Naive thymus-derived CD4-positive, alpha-beta T cell (primary cell): ENCODE measurements at regions not wholly inside any gene's neighbourhood (a gene's known extent, or its start where the extent isn't known, plus 50 kb on each side); places are given as distances from the start of the nearest gene placed in this dataset.
"Not testable (repeated sequence)": the region's sequence is repeated elsewhere in the genome, so short reads cannot be mapped to it uniquely, and the experiment has no call there.

Experiments used
- ATAC-seq: fragments of 150-1000 bp; cut with Tn5 transposase; 2 replicates; pipeline ENCODE4 v1.10.0; 2021; ENCODE audit warnings: mild to moderate bottlenecking, moderate library complexity
- CTCF ChIA-PET: fragments of 350-600 bp; sonication (Branson Sonifier 250); formaldehyde crosslinking; loops from one replicate; lab custom pipeline; 2021; ENCODE audit warnings: antibody characterized with exemption; lab: Charles Lee
- POLR2A ChIA-PET: fragments of 350-600 bp; sonication (Branson Sonifier 250); formaldehyde crosslinking; loops from one replicate; lab custom pipeline; 2021; ENCODE audit warnings: antibody characterized with exemption, inconsistent platforms; lab: Charles Lee
- DNase-seq, 9 donors: peaks; one replicate each; pipeline versions ENCODE4 v3.0.0 to v3.0.0-alpha.2; 2020 to 2022; ENCODE audit warnings: mixed read lengths in 1 of 9
- H3K27ac ChIP-seq: one replicate; pipeline ENCODE4 v1.7.0; 2013; ENCODE audit warnings: mild to moderate bottlenecking, low read depth, low read length, moderate library complexity
- H3K27me3 ChIP-seq, 2 donors: one replicate each; pipeline ENCODE4 v1.7.0; 2013; ENCODE audit warnings: low read length in 2 of 2, mild to moderate bottlenecking in 2 of 2, moderate library complexity in 2 of 2; ENCODE audit not compliant: control insufficient read depth in 2 of 2, insufficient read depth in 2 of 2
- H3K36me3 ChIP-seq, 3 experiments: 1 replicate in 2 of 3; 2 replicates in 1 of 3; pipeline ENCODE4 v1.7.0; 2013; ENCODE audit warnings: low read length in 3 of 3, mild to moderate bottlenecking in 3 of 3, moderate library complexity in 1 of 3; ENCODE audit not compliant: insufficient read depth in 3 of 3, control insufficient read depth in 2 of 3
- H3K4me1 ChIP-seq, 2 donors: one replicate each; pipeline ENCODE4 v1.7.0; 2013; ENCODE audit warnings: low read length in 2 of 2, mild to moderate bottlenecking in 2 of 2, moderate library complexity in 1 of 2; ENCODE audit not compliant: control insufficient read depth in 2 of 2, insufficient read depth in 2 of 2
- H3K4me3 ChIP-seq: 2 replicates; pipeline ENCODE4 v1.7.0; 2013; ENCODE audit warnings: mild to moderate bottlenecking, low read length
- H3K9me3 ChIP-seq, 3 experiments: 1 replicate in 2 of 3; 2 replicates in 1 of 3; pipeline ENCODE4 v1.7.0; 2013; ENCODE audit warnings: low read length in 3 of 3; ENCODE audit not compliant: control insufficient read depth in 2 of 3
- H3K27ac Mint-ChIP-seq, 9 donors: one replicate each; pipeline ENCODE4 v1.8.0; 2020 to 2022; ENCODE audit warnings: mixed read lengths in 9 of 9, mild to moderate bottlenecking in 8 of 9, moderate library complexity in 5 of 9, inconsistent platforms in 2 of 9
- H3K27me3 Mint-ChIP-seq, 5 donors: one replicate each; pipeline ENCODE4 v1.8.0; 2021 to 2022; ENCODE audit warnings: mixed read lengths in 5 of 5, mild to moderate bottlenecking in 1 of 5
- H3K36me3 Mint-ChIP-seq, 5 donors: one replicate each; pipeline ENCODE4 v1.8.0; 2020 to 2022; ENCODE audit warnings: mixed read lengths in 5 of 5, mild to moderate bottlenecking in 3 of 5, inconsistent platforms in 1 of 5
- H3K4me1 Mint-ChIP-seq, 7 donors: one replicate each; pipeline ENCODE4 v1.8.0; 2020 to 2022; ENCODE audit warnings: mixed read lengths in 7 of 7, mild to moderate bottlenecking in 3 of 7, inconsistent platforms in 1 of 7
- H3K4me3 Mint-ChIP-seq, 10 donors: one replicate each; pipeline ENCODE4 v1.8.0; 2020 to 2022; ENCODE audit warnings: mild to moderate bottlenecking in 10 of 10, mixed read lengths in 10 of 10, moderate library complexity in 6 of 10, inconsistent platforms in 2 of 10
- H3K9me3 Mint-ChIP-seq, 11 donors: one replicate each; pipeline ENCODE4 v1.8.0; 2020 to 2022; ENCODE audit warnings: mixed read lengths in 11 of 11, mild to moderate bottlenecking in 4 of 11, inconsistent platforms in 1 of 11, moderate library complexity in 1 of 11
- intact Hi-C, 2 donors: fragments of 100-400 bp; cut with micrococcal nuclease; formaldehyde crosslinking; loops; one replicate each; pipeline ENCODE4 v1.15.1; 2023

GRCh38 chr16:59959311-59959710, 1225.2 kb upstream of the GOT2 start:
- no peak for DNase-seq
- ATAC-seq, result no peak
- Histone ChIP-seq H3K4me3 (no peak overlapping the region), H3K4me1 (no peaks in the 10 kb centered on the region), H3K9me3 (no peaks in the 10 kb centered on the region), H3K27ac (no peak overlapping the region), H3K36me3 (no peaks in the 10 kb centered on the region), H3K27me3 (no peaks in the 10 kb centered on the region)
- POLR2A ChIA-PET, result no interaction called here
- Mint-ChIP-seq H3K4me1 (no peaks in the 10 kb centered on the region), H3K4me3 (no peak overlapping the region), H3K27ac (no peak overlapping the region), H3K9me3 (peaks cover 0 to 30% (median 5%) of the 10 kb centered on the region in 11 donors), H3K36me3 (no peaks in the 10 kb centered on the region), H3K27me3 (no peaks in the 10 kb centered on the region)
- intact Hi-C loops, result no loop called here
- CTCF ChIA-PET, result no interaction called here

GRCh38 chr16:59950431-59950830, 1216.3 kb upstream of the GOT2 start:
- POLR2A ChIA-PET, result no interaction called here
- no peaks in the 10 kb centered on the region for H3K36me3 Mint-ChIP-seq
- ATAC-seq (no peak), DNase-seq (no peak)
- no peaks in the 10 kb centered on the region for H3K4me1 ChIP-seq
- no peaks in the 10 kb centered on the region for H3K9me3 ChIP-seq
- no peaks in the 10 kb centered on the region for H3K4me1 Mint-ChIP-seq
- intact Hi-C loops, result no loop called here
- no peak overlapping the region for H3K4me3 Mint-ChIP-seq
- H3K27me3 Mint-ChIP-seq, result no peaks in the 10 kb centered on the region
- H3K9me3 Mint-ChIP-seq, result peaks cover 0 to 41% (median 6%) of the 10 kb centered on the region in 11 donors
- CTCF ChIA-PET, result no interaction called here
- no peak overlapping the region for H3K27ac Mint-ChIP-seq
- no peak overlapping the region for H3K27ac ChIP-seq
- H3K27me3 ChIP-seq, result no peaks in the 10 kb centered on the region
- H3K36me3 ChIP-seq, result no peaks in the 10 kb centered on the region
- H3K4me3 ChIP-seq, result no peak overlapping the region

- DNase-seq, ATAC-seq, H3K36me3 ChIP-seq, H3K27me3 Mint-ChIP-seq, H3K27ac ChIP-seq, H3K4me3 Mint-ChIP-seq, intact Hi-C loops, H3K27ac Mint-ChIP-seq, H3K4me1 ChIP-seq, H3K27me3 ChIP-seq, POLR2A ChIA-PET, H3K36me3 Mint-ChIP-seq, H3K4me3 ChIP-seq, CTCF ChIA-PET, H3K4me1 Mint-ChIP-seq, H3K9me3 ChIP-seq: not testable (repeated sequence)
- peaks cover 2 to 29% (median 7%) of the 10 kb centered on the region in 11 donors for H3K9me3 Mint-ChIP-seq
Observed at GRCh38 chr16:59944041-59944440, 1209.9 kb upstream of the GOT2 start.

GRCh38 chr16:59941594-59941993, 1207.5 kb upstream of the GOT2 start:
- no peaks in the 10 kb centered on the region for H3K27me3 Mint-ChIP-seq
- no peaks in the 10 kb centered on the region for H3K4me1 ChIP-seq
- no peak overlapping the region for H3K27ac Mint-ChIP-seq
- ChIA-PET CTCF (no interaction called here), POLR2A (no interaction called here)
- H3K4me3 ChIP-seq, result no peak overlapping the region
- H3K36me3 ChIP-seq, result no peaks in the 10 kb centered on the region
- H3K4me1 Mint-ChIP-seq, result no peaks in the 10 kb centered on the region
- DNase-seq (no peak), ATAC-seq (no peak)
- peaks cover 0 to 34% (median 10%) of the 10 kb centered on the region in 11 donors for H3K9me3 Mint-ChIP-seq
- no peaks in the 10 kb centered on the region for H3K36me3 Mint-ChIP-seq
- intact Hi-C loops, result no loop called here
- no peaks in the 10 kb centered on the region for H3K9me3 ChIP-seq
- H3K4me3 Mint-ChIP-seq, result no peak overlapping the region
- no peaks in the 10 kb centered on the region for H3K27me3 ChIP-seq
- H3K27ac ChIP-seq, result no peak overlapping the region

GRCh38 chr16:59920054-59920453, 1185.9 kb upstream of the GOT2 start:
- Histone ChIP-seq H3K9me3 (no peaks in the 10 kb centered on the region), H3K36me3 (no peaks in the 10 kb centered on the region), H3K4me3 (no peak overlapping the region), H3K27me3 (no peaks in the 10 kb centered on the region), H3K27ac (no peak overlapping the region), H3K4me1 (no peaks in the 10 kb centered on the region)
- Mint-ChIP-seq H3K9me3 (peaks cover 0 to 33% (median 4%) of the 10 kb centered on the region in 11 donors), H3K4me3 (no peak overlapping the region), H3K27ac (no peak overlapping the region), H3K27me3 (no peaks in the 10 kb centered on the region), H3K36me3 (no peaks in the 10 kb centered on the region), H3K4me1 (no peaks in the 10 kb centered on the region)
- intact Hi-C loops, result loop anchor here in 1 of 2 donors (10.0 kb wide), 1 partner anchor 155 kb away; no protein-coding TSS in a partner anchor
- ChIA-PET POLR2A (no interaction called here), CTCF (no interaction called here)
- ATAC-seq (no peak), DNase-seq (no peak)

- intact Hi-C loops, result no loop called here
- Histone ChIP-seq H3K9me3 (no peaks in the 10 kb centered on the region), H3K4me1 (no peaks in the 10 kb centered on the region), H3K27ac (no peak overlapping the region), H3K4me3 (no peak overlapping the region), H3K36me3 (no peaks in the 10 kb centered on the region), H3K27me3 (no peaks in the 10 kb centered on the region)
- no peak overlapping the region for H3K4me3 Mint-ChIP-seq
- no peak overlapping the region for H3K27ac Mint-ChIP-seq
- H3K9me3 Mint-ChIP-seq, result peaks cover 0 to 28% (median 7%) of the 10 kb centered on the region in 11 donors
- H3K4me1 Mint-ChIP-seq, result no peaks in the 10 kb centered on the region
- CTCF ChIA-PET, result no interaction called here
- POLR2A ChIA-PET, result no interaction called here
- no peak for DNase-seq
- H3K27me3 Mint-ChIP-seq, result no peaks in the 10 kb centered on the region
- no peaks in the 10 kb centered on the region for H3K36me3 Mint-ChIP-seq
- no peak for ATAC-seq
Observed at GRCh38 chr16:59913666-59914065, 1179.5 kb upstream of the GOT2 start.

GRCh38 chr16:59909262-59909661, 1175.1 kb upstream of the GOT2 start:
- H3K27me3 Mint-ChIP-seq, result no peaks in the 10 kb centered on the region
- Histone ChIP-seq H3K4me3 (no peak overlapping the region), H3K27me3 (no peaks in the 10 kb centered on the region), H3K36me3 (no peaks in the 10 kb centered on the region), H3K9me3 (no peaks in the 10 kb centered on the region), H3K4me1 (no peaks in the 10 kb centered on the region), H3K27ac (no peak overlapping the region)
- no peak for DNase-seq
- intact Hi-C loops, result no loop called here
- CTCF ChIA-PET, result no interaction called here
- no peak overlapping the region for H3K27ac Mint-ChIP-seq
- H3K4me3 Mint-ChIP-seq, result no peak overlapping the region
- POLR2A ChIA-PET, result no interaction called here
- H3K9me3 Mint-ChIP-seq, result peaks cover 0 to 24% (median 7%) of the 10 kb centered on the region in 11 donors
- no peak for ATAC-seq
- no peaks in the 10 kb centered on the region for H3K36me3 Mint-ChIP-seq
- H3K4me1 Mint-ChIP-seq, result no peaks in the 10 kb centered on the region
